Pancreas (tissue), 10 donors: ENCODE measurements at regions not wholly inside any gene's neighbourhood (a gene's known extent, or its start where the extent isn't known, plus 50 kb on each side); places are given as distances from the start of the nearest gene placed in this dataset.

Experiments
- ATAC-seq, 4 donors: fragments of 200-7000 bp; cut with Tn5 transposase; one replicate each; pipeline versions ENCODE4 v1.8.0 to v1.9.1; 2020; ENCODE audit warnings: mild to moderate bottlenecking in 4 of 4, moderate library complexity in 4 of 4
- DNase-seq, 6 donors: peaks; one replicate each; pipeline ENCODE4 v3.0.0-alpha.2; 2020
- FAIRE-seq: peaks from 2 replicates; lab custom pipeline; 2012; peaks lifted over from hg19 to GRCh38; lab: Jason Lieb, UNC
- H3K27ac ChIP-seq, 4 donors: fragments of 200-600 bp; sonication (generic); 1 replicate in 3 of 4; 2 replicates in 1 of 4; pipeline versions ENCODE4 v1.5.0 to v1.8.0; 2020
- H3K27me3 ChIP-seq, 4 donors: fragments of 200-600 bp; one replicate each; pipeline ENCODE4 v1.8.0; 2021
- H3K36me3 ChIP-seq, 3 donors: fragments of 200-600 bp; sonication (generic) in 1 of 3; one replicate each; pipeline versions ENCODE4 v1.5.0 to v1.8.0; 2020 to 2021
- H3K4me1 ChIP-seq, 3 donors: fragments of 200-600 bp; one replicate each; pipeline ENCODE4 v1.8.0; 2021
- H3K4me3 ChIP-seq, 4 donors: fragments of 200-600 bp; sonication (generic) in 2 of 4; one replicate each; pipeline versions ENCODE4 v1.5.0 to v1.8.0; 2020 to 2021
- H3K9me3 ChIP-seq, 4 donors: fragments of 200-600 bp; one replicate each; pipeline ENCODE4 v1.8.0; 2021
- whole genome bisulfite sequencing, 2 donors: extraction: QIAGEN DNeasy Blood & Tissue Kit; methylation state at CpG; one replicate each; pipeline ENCODE4 v1.1.7; 2013; 5-methylcytosine and 5-hydroxymethylcytosine counted together
- intact Hi-C, 3 donors: fragments of 100-400 bp; cut with DNase I; formaldehyde crosslinking; loops; one replicate each; pipeline versions ENCODE4 v1.11.1 to v1.14.2; 2022
- TF ChIP-seq, protein P1 (sequence below), 4 donors: fragments of 200-600 bp; sonication (generic) in 3 of 4; IDR thresholded peaks; one replicate each; pipeline versions ENCODE4 v1.5.0 to v1.8.0; 2021; ENCODE audit warnings: antibody characterized with exemption in 4 of 4
- donor health status: healthy with polysubstance abuse.
- donor health status: DM: no; HTN: no; CAD: no; lungs with moderate emphysema.
- donor health status: DM: no; HTN: no; CAD: no.
- donor health status: control.
- donor health status: control.
- donor health status: Bipolar disorder and iron deficiency.
- donor health status: DM: yes; HTN: yes; CAD: no.
- donor health status: DM: no; HTN: no; CAD: no.
- donor health status: DM: no; HTN: no; CAD: no.
- donor health status: DM: yes; HTN: yes; CAD: no.

DNA sequence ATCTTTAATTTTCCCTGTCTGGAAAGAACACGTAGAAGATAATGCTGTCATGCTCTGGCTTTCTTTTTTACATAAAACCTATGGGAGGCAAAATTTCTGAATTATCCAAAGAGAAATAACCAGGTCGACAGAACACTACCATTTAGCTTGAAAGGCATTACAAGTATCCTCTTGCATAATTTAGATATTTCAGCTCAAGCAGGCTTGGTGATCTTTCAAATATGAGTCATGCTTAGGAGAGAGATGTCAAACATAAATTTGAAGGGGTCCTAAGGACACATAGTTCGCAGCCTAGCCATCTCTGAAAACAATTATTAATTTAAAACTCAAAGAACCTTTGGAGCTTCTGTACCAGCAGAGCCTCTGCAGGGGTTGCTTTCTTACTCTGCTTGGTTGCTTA is 100.9 kb downstream of the FAS start:
- TF ChIP-seq, protein P1, sequence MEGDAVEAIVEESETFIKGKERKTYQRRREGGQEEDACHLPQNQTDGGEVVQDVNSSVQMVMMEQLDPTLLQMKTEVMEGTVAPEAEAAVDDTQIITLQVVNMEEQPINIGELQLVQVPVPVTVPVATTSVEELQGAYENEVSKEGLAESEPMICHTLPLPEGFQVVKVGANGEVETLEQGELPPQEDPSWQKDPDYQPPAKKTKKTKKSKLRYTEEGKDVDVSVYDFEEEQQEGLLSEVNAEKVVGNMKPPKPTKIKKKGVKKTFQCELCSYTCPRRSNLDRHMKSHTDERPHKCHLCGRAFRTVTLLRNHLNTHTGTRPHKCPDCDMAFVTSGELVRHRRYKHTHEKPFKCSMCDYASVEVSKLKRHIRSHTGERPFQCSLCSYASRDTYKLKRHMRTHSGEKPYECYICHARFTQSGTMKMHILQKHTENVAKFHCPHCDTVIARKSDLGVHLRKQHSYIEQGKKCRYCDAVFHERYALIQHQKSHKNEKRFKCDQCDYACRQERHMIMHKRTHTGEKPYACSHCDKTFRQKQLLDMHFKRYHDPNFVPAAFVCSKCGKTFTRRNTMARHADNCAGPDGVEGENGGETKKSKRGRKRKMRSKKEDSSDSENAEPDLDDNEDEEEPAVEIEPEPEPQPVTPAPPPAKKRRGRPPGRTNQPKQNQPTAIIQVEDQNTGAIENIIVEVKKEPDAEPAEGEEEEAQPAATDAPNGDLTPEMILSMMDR (IDR thresholded peaks at IDR 0.05), result no peak
- DNase-seq (no peak), FAIRE-seq (no peak), ATAC-seq (no peak)
- Histone ChIP-seq H3K4me1 (no peaks in the 10 kb centered on the region), H3K27me3 (no peaks in the 10 kb centered on the region), H3K36me3 (no peaks in the 10 kb centered on the region), H3K9me3 (no peaks in the 10 kb centered on the region), H3K27ac (no peak overlapping the region), H3K4me3 (no peak overlapping the region)
- intact Hi-C loops, result no loop called here
- 60 to 68% methylated on average over 3 of the region's 3 CpGs for WGBS, 2 donors

DNA sequence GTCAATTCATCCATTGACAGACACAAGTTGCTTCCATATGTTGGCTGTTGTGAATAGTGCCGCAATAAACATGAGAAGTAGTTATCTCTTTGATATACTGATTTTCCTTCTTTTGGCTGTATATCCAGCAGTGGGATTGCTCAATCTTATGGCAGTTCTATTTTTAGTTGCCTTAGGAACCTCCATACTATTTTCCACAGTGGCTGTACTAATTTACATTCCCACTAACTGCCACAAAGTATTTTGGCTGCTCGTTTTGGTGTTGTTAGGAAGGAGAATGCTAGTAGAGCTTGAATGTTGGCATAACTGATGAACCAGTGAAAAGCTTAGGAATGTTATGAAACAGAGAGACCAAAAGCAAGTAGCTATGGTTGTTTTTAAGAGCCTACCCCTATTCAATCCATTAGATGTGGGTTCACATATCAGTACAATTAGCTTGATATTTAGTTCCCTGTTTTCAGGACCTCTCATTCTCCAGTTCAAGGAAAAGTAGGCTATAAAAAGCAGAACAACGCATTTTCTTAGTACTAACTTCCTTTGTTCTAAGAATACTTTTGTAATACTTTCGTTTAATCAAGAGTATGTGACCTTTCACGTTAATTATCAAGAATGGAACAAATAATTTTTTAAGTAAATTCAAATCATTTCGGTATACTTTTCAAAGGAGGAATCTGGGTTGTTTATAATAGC is 100.3 kb downstream of the FAS start:
- Histone ChIP-seq H3K27me3 (no peaks in the 10 kb centered on the region), H3K36me3 (no peaks in the 10 kb centered on the region), H3K4me3 (no peak overlapping the region), H3K9me3 (no peaks in the 10 kb centered on the region), H3K27ac (no peak overlapping the region), H3K4me1 (no peaks in the 10 kb centered on the region)
- TF ChIP-seq, protein P1 (IDR thresholded peaks at IDR 0.05), result no peak
- ATAC-seq (peak in 1 of 4 donors; percentile 18), DNase-seq (no peak), FAIRE-seq (no peak)
- intact Hi-C loops, result no loop called here
- WGBS, 2 donors, result 47 to 62% methylated on average over 6 of the region's 6 CpGs

DNA sequence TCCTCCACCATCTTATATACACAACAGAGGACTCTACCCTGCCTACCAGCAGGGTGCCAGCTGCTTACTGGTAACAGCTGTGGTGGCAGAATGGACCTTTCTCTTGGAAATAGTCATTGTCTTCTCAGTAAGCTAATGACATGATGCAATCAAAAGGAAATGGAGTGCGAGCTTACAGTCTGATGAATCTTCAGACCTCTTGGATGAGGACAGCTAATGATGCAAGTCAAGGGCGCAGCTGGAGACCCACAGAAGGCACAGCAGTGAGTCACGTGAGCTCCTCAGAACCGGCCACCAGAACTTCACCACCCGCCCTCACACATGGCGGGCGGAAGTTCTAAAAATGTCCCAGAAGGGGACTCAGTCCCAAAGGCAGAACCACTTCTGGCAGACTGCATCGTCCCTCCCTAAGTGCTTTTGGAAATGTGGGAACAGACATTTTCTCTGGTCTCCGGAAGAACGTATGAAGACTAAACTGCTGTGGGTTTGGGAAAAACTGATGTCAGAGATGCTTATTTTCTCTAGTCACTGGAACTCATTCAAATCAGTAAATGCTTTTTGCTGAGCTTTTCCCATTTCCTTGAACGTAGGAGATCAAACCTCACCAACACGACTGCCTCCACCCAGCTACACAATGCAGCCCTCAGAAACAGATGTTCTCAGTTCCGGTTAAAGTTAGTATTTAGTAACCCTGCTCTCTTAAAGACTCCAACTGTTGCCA is 96.4 kb downstream of the FAS start:
- FAIRE-seq (no peak), ATAC-seq (peak in 3 of 4 donors; percentile 58 to 77 (median 65)), DNase-seq (peak in 3 of 6 donors; percentile 16 to 25 (median 17))

DNA sequence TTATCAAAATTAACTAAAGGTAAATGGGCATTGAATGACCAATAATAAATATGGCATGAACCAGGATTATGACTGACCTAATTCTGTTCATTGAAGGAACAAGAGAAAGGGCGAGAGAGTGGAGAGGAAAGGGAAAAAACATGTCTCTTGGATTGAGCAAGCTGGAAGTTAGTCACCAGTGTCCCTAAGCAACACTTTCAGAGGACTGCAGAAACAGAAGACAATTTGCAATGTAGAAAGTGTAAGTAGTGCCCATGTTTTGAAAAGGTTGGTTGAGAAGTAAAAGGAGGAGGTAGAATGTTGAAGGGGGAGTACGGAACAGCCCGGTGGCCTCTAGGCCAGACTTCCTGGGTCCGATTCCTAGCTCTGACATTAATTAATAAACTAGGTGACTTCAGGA is 94.6 kb downstream of the FAS start:
- Histone ChIP-seq H3K36me3 (no peaks in the 10 kb centered on the region), H3K9me3 (no peaks in the 10 kb centered on the region), H3K27me3 (no peaks in the 10 kb centered on the region), H3K4me3 (no peak overlapping the region), H3K27ac (no peak overlapping the region), H3K4me1 (no peaks in the 10 kb centered on the region)
- WGBS, 2 donors, result 77 to 83% methylated on average over 4 of the region's 4 CpGs
- no peak for DNase-seq
- intact Hi-C loops, result no loop called here
- TF ChIP-seq, protein P1 (IDR thresholded peaks at IDR 0.05), result no peak
- no peak for ATAC-seq
- FAIRE-seq, result no peak

More for the DNA sequence above, 96.4 kb downstream of the FAS start:
- Histone ChIP-seq H3K36me3 (no peaks in the 10 kb centered on the region), H3K4me3 (no peak overlapping the region), H3K27ac (peak overlapping the region in 2 of 4 donors; percentile 18 to 36), H3K27me3 (no peaks in the 10 kb centered on the region), H3K9me3 (no peaks in the 10 kb centered on the region), H3K4me1 (no peaks in the 10 kb centered on the region)
- intact Hi-C loops, result no loop called here
- 71 to 82% methylated on average over 13 of the region's 13 CpGs for WGBS, 2 donors
- TF ChIP-seq, protein P1 (IDR thresholded peaks at IDR 0.05), result no peak

DNA sequence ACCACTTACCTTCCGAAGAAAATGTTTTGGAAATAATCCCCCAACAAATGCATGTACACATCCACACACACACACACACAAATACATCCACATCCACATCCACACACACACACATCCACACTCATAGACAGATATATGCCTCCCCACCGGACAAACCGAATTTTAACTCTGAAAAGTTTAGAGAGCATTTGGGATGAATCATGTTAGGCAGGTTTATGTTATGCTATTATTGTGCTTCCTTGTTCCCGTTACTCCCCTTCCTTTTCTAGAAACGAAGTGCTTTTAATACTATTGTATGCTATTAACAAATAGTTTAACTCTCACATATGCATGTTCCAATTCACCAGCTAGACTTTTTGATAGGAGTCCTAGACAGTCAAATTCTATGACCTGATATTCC is 91.5 kb downstream of the FAS start:
- no peaks in the 10 kb centered on the region for H3K9me3 ChIP-seq
- no peak for FAIRE-seq
- TF ChIP-seq, protein P1 (IDR thresholded peaks at IDR 0.05), result no peak
- ATAC-seq, result no peak
- H3K27me3 ChIP-seq, result no peaks in the 10 kb centered on the region
- H3K27ac ChIP-seq, result no peak overlapping the region
- no peaks in the 10 kb centered on the region for H3K36me3 ChIP-seq
- DNase-seq, result no peak
- intact Hi-C loops, result no loop called here
- no peak overlapping the region for H3K4me3 ChIP-seq
- 75 to 83% methylated on average over 5 of the region's 5 CpGs for WGBS, 2 donors
- no peaks in the 10 kb centered on the region for H3K4me1 ChIP-seq
